Hepatocyte (in vitro differentiated cells): ENCODE measurements at regions not wholly inside any gene's neighbourhood (a gene's known extent, or its start where the extent isn't known, plus 50 kb on each side); places are given as distances from the start of the nearest gene placed in this dataset.

ENCODE experiments used
- EZH2 ChIP-seq: fragments of 200-600 bp; sonication (generic); IDR thresholded peaks from 2 replicates; pipeline ENCODE4 v1.6.1; 2016; ENCODE audit warnings: antibody characterized with exemption, mild to moderate bottlenecking, borderline replicate concordance
- EZH2phosphoT487 ChIP-seq: fragments of 200-600 bp; sonication (generic); IDR thresholded peaks from one replicate; pipeline ENCODE4 v1.6.1; 2018; ENCODE audit warnings: antibody characterized with exemption, mild to moderate bottlenecking, low read depth, moderate library complexity; ENCODE audit not compliant: unreplicated experiment, severe bottlenecking
- TF ChIP-seq, protein P1 (sequence below): fragments of 200-600 bp; sonication (generic); IDR thresholded peaks from 2 replicates; pipeline ENCODE4 v1.5.1; 2016; ENCODE audit warnings: antibody characterized with exemption, mild to moderate bottlenecking; ENCODE audit not compliant: poor library complexity

DNA sequence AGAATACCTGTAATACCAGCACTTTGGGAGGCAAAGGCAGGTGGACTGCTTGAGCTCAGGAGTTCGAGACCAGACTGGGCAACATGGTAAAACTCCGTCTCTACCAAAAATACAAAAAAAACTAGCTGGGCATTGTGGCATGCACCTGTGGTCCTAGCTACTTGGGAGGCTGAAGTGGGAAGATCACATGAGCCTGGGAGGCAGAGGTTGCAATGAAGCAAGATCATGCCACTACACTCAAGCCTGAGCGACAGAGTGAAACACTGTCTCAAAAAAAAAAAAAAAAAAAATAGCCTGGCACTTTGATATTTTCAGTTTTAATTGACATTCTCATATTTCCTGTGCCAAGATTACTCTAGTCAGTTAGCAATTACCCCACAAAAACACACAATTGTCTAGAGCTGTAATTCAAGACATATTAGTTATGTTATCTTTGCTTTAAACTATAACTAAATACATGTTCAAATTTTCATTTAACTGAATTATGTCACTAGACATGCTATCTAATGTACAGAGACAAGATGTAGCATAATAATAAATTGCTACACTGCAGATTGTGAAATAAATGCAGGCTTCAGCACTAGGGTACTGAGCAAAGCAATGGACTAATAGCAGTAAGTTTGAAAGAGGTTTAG lies 378.2 kb upstream of the GRAMD2B start:
- TF ChIP-seq, protein P1, sequence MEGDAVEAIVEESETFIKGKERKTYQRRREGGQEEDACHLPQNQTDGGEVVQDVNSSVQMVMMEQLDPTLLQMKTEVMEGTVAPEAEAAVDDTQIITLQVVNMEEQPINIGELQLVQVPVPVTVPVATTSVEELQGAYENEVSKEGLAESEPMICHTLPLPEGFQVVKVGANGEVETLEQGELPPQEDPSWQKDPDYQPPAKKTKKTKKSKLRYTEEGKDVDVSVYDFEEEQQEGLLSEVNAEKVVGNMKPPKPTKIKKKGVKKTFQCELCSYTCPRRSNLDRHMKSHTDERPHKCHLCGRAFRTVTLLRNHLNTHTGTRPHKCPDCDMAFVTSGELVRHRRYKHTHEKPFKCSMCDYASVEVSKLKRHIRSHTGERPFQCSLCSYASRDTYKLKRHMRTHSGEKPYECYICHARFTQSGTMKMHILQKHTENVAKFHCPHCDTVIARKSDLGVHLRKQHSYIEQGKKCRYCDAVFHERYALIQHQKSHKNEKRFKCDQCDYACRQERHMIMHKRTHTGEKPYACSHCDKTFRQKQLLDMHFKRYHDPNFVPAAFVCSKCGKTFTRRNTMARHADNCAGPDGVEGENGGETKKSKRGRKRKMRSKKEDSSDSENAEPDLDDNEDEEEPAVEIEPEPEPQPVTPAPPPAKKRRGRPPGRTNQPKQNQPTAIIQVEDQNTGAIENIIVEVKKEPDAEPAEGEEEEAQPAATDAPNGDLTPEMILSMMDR: no peak
- TF ChIP-seq EZH2 (no peak), EZH2phosphoT487 (no peak)
